Keratinocyte (primary cell): ENCODE measurements at regions not wholly inside any gene's neighbourhood (a gene's known extent, or its start where the extent isn't known, plus 50 kb on each side); places are given as distances from the start of the nearest gene placed in this dataset.

ENCODE experiments used
- EZH2 ChIP-seq: IDR thresholded peaks from one replicate; pipeline ENCODE4 v1.6.1; 2012; ENCODE audit warnings: inconsistent platforms, mild to moderate bottlenecking, low read length, moderate library complexity
- TF ChIP-seq, protein P1 (sequence below), 3 experiments: IDR thresholded peaks in 1 of 3; conservative IDR thresholded peaks in 1 of 3; optimal IDR thresholded peaks in 1 of 3; 2 replicates in 2 of 3; 3 replicates in 1 of 3; pipeline versions ENCODE3 to v1.5.1; 2011; ENCODE audit warnings: low read length in 3 of 3, mild to moderate bottlenecking in 3 of 3, moderate library complexity in 2 of 3, control low read depth in 1 of 3, inconsistent platforms in 1 of 3; ENCODE audit not compliant: insufficient read depth in 2 of 3; ENCODE audit errors: extremely low read depth in 1 of 3

DNA sequence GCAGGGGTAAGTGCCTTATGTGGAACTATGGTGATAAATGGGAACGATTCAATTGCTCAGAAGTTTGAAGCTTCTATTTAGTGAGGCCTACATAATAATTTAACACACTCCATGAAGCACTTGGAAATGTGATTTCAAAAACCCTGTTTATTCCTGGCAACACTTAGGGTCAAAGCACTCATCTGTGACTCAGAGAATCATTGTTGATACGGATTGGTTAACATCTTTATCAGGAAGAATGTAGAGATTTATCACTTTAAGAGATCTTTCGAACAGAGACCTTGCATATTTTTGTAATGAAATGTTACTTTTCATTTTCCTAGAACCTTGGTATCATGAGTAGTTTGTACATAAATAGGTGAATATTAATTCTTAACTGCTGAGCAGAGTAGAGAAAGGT is 269.1 kb upstream of the SLIT2 start:
- TF ChIP-seq, protein P1, sequence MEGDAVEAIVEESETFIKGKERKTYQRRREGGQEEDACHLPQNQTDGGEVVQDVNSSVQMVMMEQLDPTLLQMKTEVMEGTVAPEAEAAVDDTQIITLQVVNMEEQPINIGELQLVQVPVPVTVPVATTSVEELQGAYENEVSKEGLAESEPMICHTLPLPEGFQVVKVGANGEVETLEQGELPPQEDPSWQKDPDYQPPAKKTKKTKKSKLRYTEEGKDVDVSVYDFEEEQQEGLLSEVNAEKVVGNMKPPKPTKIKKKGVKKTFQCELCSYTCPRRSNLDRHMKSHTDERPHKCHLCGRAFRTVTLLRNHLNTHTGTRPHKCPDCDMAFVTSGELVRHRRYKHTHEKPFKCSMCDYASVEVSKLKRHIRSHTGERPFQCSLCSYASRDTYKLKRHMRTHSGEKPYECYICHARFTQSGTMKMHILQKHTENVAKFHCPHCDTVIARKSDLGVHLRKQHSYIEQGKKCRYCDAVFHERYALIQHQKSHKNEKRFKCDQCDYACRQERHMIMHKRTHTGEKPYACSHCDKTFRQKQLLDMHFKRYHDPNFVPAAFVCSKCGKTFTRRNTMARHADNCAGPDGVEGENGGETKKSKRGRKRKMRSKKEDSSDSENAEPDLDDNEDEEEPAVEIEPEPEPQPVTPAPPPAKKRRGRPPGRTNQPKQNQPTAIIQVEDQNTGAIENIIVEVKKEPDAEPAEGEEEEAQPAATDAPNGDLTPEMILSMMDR (optimal IDR thresholded peaks at IDR 0.05 in 1 of 3, IDR thresholded peaks at IDR 0.05 in 1 of 3, conservative IDR thresholded peaks at IDR 0.05 in 1 of 3; ENCODE audit: extremely low read depth in 1 of 3, insufficient read depth in 2 of 3, low read length in 3 of 3): no peak
- TF ChIP-seq EZH2: no peak
